Peyer's patch (tissue), 4 donors: ENCODE measurements at regions not wholly inside any gene's neighbourhood (a gene's known extent, or its start where the extent isn't known, plus 50 kb on each side); places are given as distances from the start of the nearest gene placed in this dataset.
A peak's percentile ranks its signal among the peaks of the same experiment; 100 is the strongest.

Experiments
- DNase-seq, 3 donors: peaks; one replicate each; pipeline ENCODE4 v3.0.0-alpha.2; 2017 to 2019
- H3K27ac ChIP-seq, 4 donors: fragments of 200-600 bp; sonication (generic); one replicate each; pipeline ENCODE4 v1.5.1; 2016 to 2019
- H3K27me3 ChIP-seq, 2 donors: fragments of 200-600 bp; sonication (generic); one replicate each; pipeline ENCODE4 v1.5.1; 2019
- H3K36me3 ChIP-seq, 3 donors: fragments of 200-600 bp; sonication (generic); one replicate each; pipeline ENCODE4 v1.5.1; 2016 to 2019
- H3K4me1 ChIP-seq, 4 donors: fragments of 200-600 bp; sonication (generic); one replicate each; pipeline ENCODE4 v1.5.1; 2016 to 2019
- H3K4me3 ChIP-seq, 4 donors: fragments of 200-600 bp; sonication (generic); 1 replicate in 3 of 4; 2 replicates in 1 of 4; pipeline ENCODE4 v1.5.1; 2016 to 2019; ENCODE audit warnings: mild to moderate bottlenecking in 1 of 4
- H3K9me3 ChIP-seq, 4 donors: fragments of 200-600 bp; sonication (generic); one replicate each; pipeline ENCODE4 v1.5.1; 2016 to 2019; ENCODE audit warnings: mild to moderate bottlenecking in 1 of 4
- CTCF ChIP-seq, 6 experiments: fragments of 450-650 bp in 4 of 6; fragments of 200-600 bp in 2 of 6; sonication (generic) in 1 of 6; IDR thresholded peaks; one replicate each; pipeline ENCODE4 v1.5.1; 2017 to 2019; ENCODE audit warnings: antibody characterized with exemption in 6 of 6, mild to moderate bottlenecking in 3 of 6, moderate library complexity in 1 of 6
- POLR2A ChIP-seq, 2 donors: fragments of 450-650 bp; IDR thresholded peaks; one replicate each; pipeline ENCODE4 v1.5.1; 2017; ENCODE audit warnings: antibody characterized with exemption in 2 of 2, mild to moderate bottlenecking in 2 of 2, moderate library complexity in 2 of 2

GRCh38 chr7:142425281-142425680, 167.4 kb upstream of the PRSS58 start:
- H3K36me3 ChIP-seq = no peaks in the 10 kb centered on the region
- no peak for TF ChIP-seq POLR2A (IDR thresholded peaks at IDR 0.05)
- no peak for TF ChIP-seq CTCF (IDR thresholded peaks at IDR 0.05)
- no peaks in the 10 kb centered on the region for H3K4me1 ChIP-seq
- H3K9me3 ChIP-seq = no peaks in the 10 kb centered on the region
- no peaks in the 10 kb centered on the region for H3K27me3 ChIP-seq
- no peak for DNase-seq
- no peak overlapping the region for H3K4me3 ChIP-seq
- H3K27ac ChIP-seq = no peak overlapping the region

- H3K36me3 ChIP-seq = no peaks in the 10 kb centered on the region
- TF ChIP-seq CTCF (IDR thresholded peaks at IDR 0.05) = no peak
- TF ChIP-seq POLR2A (IDR thresholded peaks at IDR 0.05) = no peak
- no peak overlapping the region for H3K4me3 ChIP-seq
- H3K9me3 ChIP-seq = no peaks in the 10 kb centered on the region
- H3K27me3 ChIP-seq = no peaks in the 10 kb centered on the region
- no peak overlapping the region for H3K27ac ChIP-seq
- DNase-seq = no peak
- peaks cover 0 to 3% (median 0%) of the 10 kb centered on the region in 4 donors for H3K4me1 ChIP-seq
These were observed 164.8 kb upstream of the PRSS58 start for GRCh38 chr7:142422621-142423020.

- TF ChIP-seq CTCF (IDR thresholded peaks at IDR 0.05) (peak in 1 of 6 experiments; percentile 6), POLR2A (IDR thresholded peaks at IDR 0.05) (no peak)
- H3K4me1 ChIP-seq = peaks cover 0 to 3% (median 0%) of the 10 kb centered on the region in 4 donors
- DNase-seq = no peak
- H3K27me3 ChIP-seq = no peaks in the 10 kb centered on the region
- H3K9me3 ChIP-seq = no peaks in the 10 kb centered on the region
- H3K27ac ChIP-seq = no peak overlapping the region
- H3K36me3 ChIP-seq = no peaks in the 10 kb centered on the region
- H3K4me3 ChIP-seq = no peak overlapping the region
These were observed 162.9 kb upstream of the PRSS58 start for GRCh38 chr7:142420554-142421362.

- Histone ChIP-seq H3K4me3 (no peak overlapping the region), H3K27ac (no peak overlapping the region), H3K9me3 (no peaks in the 10 kb centered on the region), H3K27me3 (no peaks in the 10 kb centered on the region), H3K4me1 (peaks cover 0 to 3% (median 0%) of the 10 kb centered on the region in 4 donors), H3K36me3 (no peaks in the 10 kb centered on the region)
- TF ChIP-seq POLR2A (IDR thresholded peaks at IDR 0.05) = no peak
- TF ChIP-seq CTCF (IDR thresholded peaks at IDR 0.05) = no peak
- DNase-seq = no peak
These were observed 160.5 kb upstream of the PRSS58 start for GRCh38 chr7:142418326-142418725.

- peaks cover 0 to 3% (median 0%) of the 10 kb centered on the region in 4 donors for H3K4me1 ChIP-seq
- TF ChIP-seq POLR2A (IDR thresholded peaks at IDR 0.05) = no peak
- TF ChIP-seq CTCF (IDR thresholded peaks at IDR 0.05) = no peak
- no peak for DNase-seq
- H3K4me3 ChIP-seq = no peak overlapping the region
- H3K27me3 ChIP-seq = no peaks in the 10 kb centered on the region
- no peak overlapping the region for H3K27ac ChIP-seq
- H3K36me3 ChIP-seq = no peaks in the 10 kb centered on the region
- H3K9me3 ChIP-seq = no peaks in the 10 kb centered on the region
These were observed 157.1 kb upstream of the PRSS58 start for GRCh38 chr7:142414915-142415314.
